Tibial nerve (tissue), 4 donors: ENCODE measurements at regions not wholly inside any gene's neighbourhood (a gene's known extent, or its start where the extent isn't known, plus 50 kb on each side); places are given as distances from the start of the nearest gene placed in this dataset.

ENCODE experiments used
- DNase-seq, 2 donors: peaks; one replicate each; pipeline ENCODE4 v3.0.0-alpha.2; 2019; ENCODE audit warnings: low spot score in 2 of 2
- H3K27ac ChIP-seq, 4 donors: fragments of 200-600 bp; sonication (generic) in 3 of 4; one replicate each; pipeline ENCODE4 v1.5.1; 2017 to 2019; ENCODE audit warnings: mild to moderate bottlenecking in 1 of 4
- H3K27me3 ChIP-seq, 2 donors: fragments of 200-600 bp; sonication (generic) in 1 of 2; one replicate each; pipeline versions ENCODE4 v1.5.1 to v1.6.0; 2017 to 2019
- H3K36me3 ChIP-seq, 3 donors: fragments of 200-600 bp; sonication (generic); one replicate each; pipeline ENCODE4 v1.5.1; 2018 to 2019
- H3K4me1 ChIP-seq, 4 donors: fragments of 200-600 bp; sonication (generic) in 3 of 4; one replicate each; pipeline ENCODE4 v1.5.1; 2017 to 2019
- H3K4me3 ChIP-seq, 4 donors: fragments of 200-600 bp; sonication (generic) in 3 of 4; one replicate each; pipeline ENCODE4 v1.5.1; 2017 to 2019; ENCODE audit warnings: mild to moderate bottlenecking in 1 of 4, moderate library complexity in 1 of 4
- H3K9me3 ChIP-seq, 4 donors: fragments of 200-600 bp; sonication (generic) in 3 of 4; one replicate each; pipeline ENCODE4 v1.5.1; 2017 to 2019
- EP300 ChIP-seq, 2 donors: sonication (generic); formaldehyde crosslinking; IDR thresholded peaks; one replicate each; pipeline ENCODE4 v1.6.1; 2017; ENCODE audit warnings: antibody characterized with exemption in 2 of 2, mild to moderate bottlenecking in 1 of 2
- POLR2A ChIP-seq, 2 donors: fragments of 450-650 bp; IDR thresholded peaks; one replicate each; pipeline ENCODE4 v1.6.1; 2017; ENCODE audit warnings: antibody characterized with exemption in 2 of 2, mild to moderate bottlenecking in 2 of 2, moderate library complexity in 2 of 2
- WGBS, 2 donors: methylation state at CpG; one replicate each; pipeline ENCODE4 v1.1.5; 2018; 5-methylcytosine and 5-hydroxymethylcytosine counted together
- TF ChIP-seq, protein P1 (sequence below), 5 experiments: fragments of 200-600 bp in 3 of 5; fragments of 450-650 bp in 2 of 5; sonication (generic) in 3 of 5; IDR thresholded peaks; one replicate each; pipeline ENCODE4 v1.5.1; 2016 to 2019; ENCODE audit warnings: antibody characterized with exemption in 5 of 5, mild to moderate bottlenecking in 3 of 5, moderate library complexity in 2 of 5

DNA sequence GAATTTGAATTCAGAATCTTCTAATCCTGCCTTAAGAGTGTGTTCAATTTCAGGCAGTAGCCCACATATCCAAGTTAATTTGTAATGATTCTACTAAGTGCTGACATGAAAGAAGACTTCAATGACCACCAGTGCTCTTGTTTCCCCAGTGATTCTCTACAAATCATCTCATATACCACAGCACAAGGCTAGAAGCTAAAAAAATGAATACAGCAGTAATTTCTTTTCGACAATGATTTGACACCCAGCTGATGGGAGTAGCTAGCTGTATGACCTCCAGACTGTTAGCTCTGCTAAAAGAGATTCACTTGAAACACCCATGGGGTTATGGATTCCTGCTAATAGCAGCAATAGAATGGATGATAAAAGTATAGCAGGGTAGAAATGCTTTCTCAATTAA lies 217.0 kb upstream of the TMEFF2 start:
- no peak overlapping the region for H3K4me3 ChIP-seq
- H3K9me3 ChIP-seq: no peaks in the 10 kb centered on the region
- no peaks in the 10 kb centered on the region for H3K4me1 ChIP-seq
- DNase-seq: no peak
- no peaks in the 10 kb centered on the region for H3K36me3 ChIP-seq
- no peak overlapping the region for H3K27ac ChIP-seq
- 69 to 76% methylated on average over 1 of the region's 1 CpG for WGBS, 2 donors
- H3K27me3 ChIP-seq: no peaks in the 10 kb centered on the region
- TF ChIP-seq EP300 (IDR thresholded peaks at IDR 0.05) (no peak), POLR2A (IDR thresholded peaks at IDR 0.05) (no peak)
- TF ChIP-seq, protein P1, sequence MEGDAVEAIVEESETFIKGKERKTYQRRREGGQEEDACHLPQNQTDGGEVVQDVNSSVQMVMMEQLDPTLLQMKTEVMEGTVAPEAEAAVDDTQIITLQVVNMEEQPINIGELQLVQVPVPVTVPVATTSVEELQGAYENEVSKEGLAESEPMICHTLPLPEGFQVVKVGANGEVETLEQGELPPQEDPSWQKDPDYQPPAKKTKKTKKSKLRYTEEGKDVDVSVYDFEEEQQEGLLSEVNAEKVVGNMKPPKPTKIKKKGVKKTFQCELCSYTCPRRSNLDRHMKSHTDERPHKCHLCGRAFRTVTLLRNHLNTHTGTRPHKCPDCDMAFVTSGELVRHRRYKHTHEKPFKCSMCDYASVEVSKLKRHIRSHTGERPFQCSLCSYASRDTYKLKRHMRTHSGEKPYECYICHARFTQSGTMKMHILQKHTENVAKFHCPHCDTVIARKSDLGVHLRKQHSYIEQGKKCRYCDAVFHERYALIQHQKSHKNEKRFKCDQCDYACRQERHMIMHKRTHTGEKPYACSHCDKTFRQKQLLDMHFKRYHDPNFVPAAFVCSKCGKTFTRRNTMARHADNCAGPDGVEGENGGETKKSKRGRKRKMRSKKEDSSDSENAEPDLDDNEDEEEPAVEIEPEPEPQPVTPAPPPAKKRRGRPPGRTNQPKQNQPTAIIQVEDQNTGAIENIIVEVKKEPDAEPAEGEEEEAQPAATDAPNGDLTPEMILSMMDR (IDR thresholded peaks at IDR 0.05): no peak

DNA sequence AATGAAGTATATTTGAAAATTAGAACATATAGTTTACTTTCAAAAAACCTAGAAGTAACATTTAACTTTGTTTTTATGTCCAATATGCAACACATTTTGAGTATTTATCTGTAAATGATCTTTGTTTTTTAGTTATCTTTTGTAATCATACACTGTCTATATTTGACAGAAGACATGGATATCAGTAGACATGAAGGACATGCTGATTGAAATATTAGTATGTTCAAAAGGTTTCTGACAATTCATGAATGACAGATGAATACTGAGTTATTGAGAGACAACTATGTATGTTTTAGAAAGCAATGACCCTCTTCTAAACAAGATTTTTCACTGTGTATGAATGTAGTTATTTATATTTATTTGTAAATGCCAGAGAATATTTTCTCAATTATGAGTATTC lies 215.6 kb upstream of the TMEFF2 start:
- TF ChIP-seq, protein P1 (IDR thresholded peaks at IDR 0.05): no peak
- no peak for TF ChIP-seq EP300 (IDR thresholded peaks at IDR 0.05)

DNA sequence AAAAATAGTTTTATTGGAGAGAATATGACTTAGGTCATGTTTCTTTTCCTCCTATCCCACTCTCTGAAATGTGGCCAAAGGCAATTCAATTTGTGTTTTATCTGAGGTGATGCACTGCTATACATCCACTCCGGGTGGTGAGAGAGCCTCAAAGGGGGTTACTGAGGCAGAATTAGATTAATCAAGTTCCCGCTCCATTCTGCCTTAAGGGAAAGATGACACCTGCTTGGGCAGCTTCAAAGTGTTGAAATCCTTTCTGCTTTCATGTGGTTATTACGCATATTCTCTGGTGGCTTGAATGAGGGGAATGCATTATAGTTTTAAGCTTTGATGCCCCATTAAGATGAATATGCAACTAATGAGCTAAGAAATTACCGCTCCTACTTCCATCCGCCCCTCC lies 213.0 kb upstream of the TMEFF2 start:
- 64 to 69% methylated on average over 5 of the region's 5 CpGs for WGBS, 2 donors
- H3K27ac ChIP-seq: no peak overlapping the region
- no peaks in the 10 kb centered on the region for H3K36me3 ChIP-seq
- DNase-seq: no peak
- TF ChIP-seq, protein P1 (IDR thresholded peaks at IDR 0.05): no peak
- no peak for TF ChIP-seq EP300 (IDR thresholded peaks at IDR 0.05)
- no peak for TF ChIP-seq POLR2A (IDR thresholded peaks at IDR 0.05)
- H3K27me3 ChIP-seq: no peaks in the 10 kb centered on the region
- H3K4me1 ChIP-seq: no peaks in the 10 kb centered on the region
- no peak overlapping the region for H3K4me3 ChIP-seq
- no peaks in the 10 kb centered on the region for H3K9me3 ChIP-seq

More for the DNA sequence above, 215.6 kb upstream of the TMEFF2 start:
- no peaks in the 10 kb centered on the region for H3K9me3 ChIP-seq
- no peaks in the 10 kb centered on the region for H3K27me3 ChIP-seq
- no peak overlapping the region for H3K4me3 ChIP-seq
- H3K36me3 ChIP-seq: no peaks in the 10 kb centered on the region
- DNase-seq: no peak
- H3K27ac ChIP-seq: no peak overlapping the region
- no peaks in the 10 kb centered on the region for H3K4me1 ChIP-seq

DNA sequence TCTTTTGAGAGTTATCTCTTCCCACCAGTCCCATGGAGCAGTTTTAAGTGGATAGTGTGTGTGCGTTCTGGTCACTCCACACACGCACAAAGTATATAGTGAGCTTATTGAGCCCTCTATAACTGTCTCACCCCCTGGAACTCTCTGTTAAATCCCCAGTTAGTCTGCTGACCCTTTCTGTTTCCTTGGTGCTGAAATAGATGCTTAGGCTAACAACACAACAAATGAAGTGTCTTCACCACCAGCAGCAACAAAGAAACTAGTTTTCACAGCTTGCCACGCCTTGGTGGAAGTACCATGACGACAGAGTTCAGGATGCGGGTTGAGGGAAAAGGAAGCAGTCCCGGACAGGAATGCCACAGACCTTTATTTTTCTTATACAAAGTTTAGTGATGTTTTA lies 203.5 kb upstream of the TMEFF2 start:
- Histone ChIP-seq H3K4me1 (no peaks in the 10 kb centered on the region), H3K27ac (no peak overlapping the region), H3K4me3 (no peak overlapping the region), H3K36me3 (no peaks in the 10 kb centered on the region), H3K27me3 (no peaks in the 10 kb centered on the region), H3K9me3 (peaks cover 0 to 10% (median 0%) of the 10 kb centered on the region in 4 donors)
- TF ChIP-seq, protein P1 (IDR thresholded peaks at IDR 0.05): no peak
- TF ChIP-seq EP300 (IDR thresholded peaks at IDR 0.05): no peak
- TF ChIP-seq POLR2A (IDR thresholded peaks at IDR 0.05): no peak
- no peak for DNase-seq
- 66 to 78% methylated on average over 6 of the region's 6 CpGs for WGBS, 2 donors

DNA sequence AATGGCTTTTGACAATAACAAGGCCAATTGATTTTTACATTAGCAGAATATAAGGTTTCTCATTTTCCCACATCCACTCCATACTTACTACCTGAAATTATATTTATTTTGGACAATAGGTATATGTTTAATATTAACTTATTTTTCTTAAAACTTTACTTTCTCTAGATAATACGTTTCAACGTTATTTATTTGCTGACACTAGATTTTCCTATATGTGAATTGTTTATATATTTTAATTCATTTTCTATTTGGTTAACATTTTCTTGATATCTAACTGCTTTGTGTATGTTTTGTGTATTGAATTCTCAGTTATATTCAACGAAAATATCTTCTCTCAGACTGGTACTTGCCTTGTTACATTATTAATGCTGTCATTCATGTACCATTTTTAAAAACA lies 199.9 kb upstream of the TMEFF2 start:
- Histone ChIP-seq H3K36me3 (no peaks in the 10 kb centered on the region), H3K4me1 (no peaks in the 10 kb centered on the region), H3K4me3 (no peak overlapping the region), H3K27ac (no peak overlapping the region), H3K27me3 (no peaks in the 10 kb centered on the region), H3K9me3 (peaks cover 0 to 10% (median 0%) of the 10 kb centered on the region in 4 donors)
- no peak for DNase-seq
- TF ChIP-seq, protein P1 (IDR thresholded peaks at IDR 0.05): no peak
- 91 to 93% methylated on average over 3 of the region's 3 CpGs for WGBS, 2 donors
